ENCODE measurements at regions not wholly inside any gene's neighbourhood (a gene's known extent, or its start where the extent isn't known, plus 50 kb on each side); places are given as distances from the start of the nearest gene placed in this dataset.

DNA sequence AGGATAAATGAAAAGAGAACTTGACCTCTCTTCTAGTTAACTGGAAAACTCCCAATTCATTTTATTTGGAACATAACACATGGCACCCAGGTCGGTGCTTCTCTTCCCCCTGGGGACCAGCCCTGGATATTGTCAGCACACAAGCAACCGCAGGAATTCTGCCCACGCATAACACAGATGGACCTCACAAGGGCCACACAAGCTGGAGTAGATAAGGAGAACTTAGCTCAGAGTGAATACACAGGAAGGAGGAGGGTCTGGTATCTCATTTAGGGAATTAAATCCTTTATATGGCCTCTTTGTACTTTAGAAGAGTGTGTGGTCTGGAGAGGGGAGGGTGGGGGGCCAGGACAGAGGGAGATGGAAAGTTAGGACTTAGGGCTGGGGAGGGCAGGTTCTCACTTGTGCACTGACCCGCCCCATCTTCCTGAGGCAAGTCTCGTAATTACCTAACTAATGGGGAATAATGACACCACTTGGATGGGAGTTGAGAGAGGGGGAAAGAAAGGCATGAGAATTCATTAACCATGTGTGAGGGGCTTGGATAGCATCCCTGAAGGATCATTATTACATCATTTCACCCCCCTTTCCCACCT, 341.2 kb upstream of the WWC1 start:
- Histone ChIP-seq H3K27me3 (ENCODE audit: insufficient read depth, low read length) (no peaks in the 10 kb centered on the region), H3K36me3 (ENCODE audit: insufficient read depth, low read length) (no peaks in the 10 kb centered on the region), H3K4me3 (ENCODE audit: insufficient read depth, low read length) (no peak overlapping the region), H3K4me1 (ENCODE audit: insufficient read depth, low read length) (peaks cover 36% of the 10 kb centered on the region), H3K9me3 (ENCODE audit: low read depth, low read length) (no peaks in the 10 kb centered on the region), H3K79me2 (ENCODE audit: insufficient read depth, low read length) (no peaks in the 10 kb centered on the region), H3K4me2 (ENCODE audit: insufficient read depth, low read length) (peak overlapping the region; percentile 91), H4K20me1 (ENCODE audit: insufficient read depth, low read length) (no peaks in the 10 kb centered on the region), H2AFZ (ENCODE audit: low read length) (no peak overlapping the region), H3K27ac (ENCODE audit: low read depth, low read length) (peak overlapping the region; percentile 46)
- DNase-seq (ENCODE audit: insufficient read length, low spot score, missing footprints): peak; percentile 80
- TF ChIP-seq, protein P1, sequence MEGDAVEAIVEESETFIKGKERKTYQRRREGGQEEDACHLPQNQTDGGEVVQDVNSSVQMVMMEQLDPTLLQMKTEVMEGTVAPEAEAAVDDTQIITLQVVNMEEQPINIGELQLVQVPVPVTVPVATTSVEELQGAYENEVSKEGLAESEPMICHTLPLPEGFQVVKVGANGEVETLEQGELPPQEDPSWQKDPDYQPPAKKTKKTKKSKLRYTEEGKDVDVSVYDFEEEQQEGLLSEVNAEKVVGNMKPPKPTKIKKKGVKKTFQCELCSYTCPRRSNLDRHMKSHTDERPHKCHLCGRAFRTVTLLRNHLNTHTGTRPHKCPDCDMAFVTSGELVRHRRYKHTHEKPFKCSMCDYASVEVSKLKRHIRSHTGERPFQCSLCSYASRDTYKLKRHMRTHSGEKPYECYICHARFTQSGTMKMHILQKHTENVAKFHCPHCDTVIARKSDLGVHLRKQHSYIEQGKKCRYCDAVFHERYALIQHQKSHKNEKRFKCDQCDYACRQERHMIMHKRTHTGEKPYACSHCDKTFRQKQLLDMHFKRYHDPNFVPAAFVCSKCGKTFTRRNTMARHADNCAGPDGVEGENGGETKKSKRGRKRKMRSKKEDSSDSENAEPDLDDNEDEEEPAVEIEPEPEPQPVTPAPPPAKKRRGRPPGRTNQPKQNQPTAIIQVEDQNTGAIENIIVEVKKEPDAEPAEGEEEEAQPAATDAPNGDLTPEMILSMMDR (IDR thresholded peaks at IDR 0.05; ENCODE audit: extremely low read depth, low read depth, low read length): no peak

DNA sequence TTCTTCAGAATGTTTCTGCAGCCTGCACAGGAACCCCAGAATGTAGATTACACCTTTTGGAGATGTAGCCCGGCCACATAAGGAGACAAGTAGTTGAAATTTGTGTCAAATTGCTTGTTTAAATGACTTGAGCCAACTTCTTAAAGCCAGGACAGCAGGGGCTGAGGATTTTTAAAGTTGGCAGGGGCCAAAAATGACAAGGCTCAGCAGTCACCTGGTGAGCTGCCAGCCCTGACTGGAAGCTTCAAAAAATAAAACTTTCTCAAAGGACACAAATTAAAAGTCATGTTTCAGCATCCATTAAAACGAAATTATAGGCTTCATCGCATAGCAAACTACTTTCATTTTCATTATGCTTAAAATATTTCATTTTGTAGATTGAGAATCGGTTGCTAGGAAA, 340.3 kb upstream of the WWC1 start:
- no peaks in the 10 kb centered on the region for H3K36me3 ChIP-seq (ENCODE audit: insufficient read depth, low read length)
- peak overlapping the region; percentile 73 for H3K4me3 ChIP-seq (ENCODE audit: insufficient read depth, low read length)
- no peaks in the 10 kb centered on the region for H3K27me3 ChIP-seq (ENCODE audit: insufficient read depth, low read length)
- H3K4me1 ChIP-seq (ENCODE audit: insufficient read depth, low read length): peaks cover 28% of the 10 kb centered on the region
- no peaks in the 10 kb centered on the region for H4K20me1 ChIP-seq (ENCODE audit: insufficient read depth, low read length)
- no peaks in the 10 kb centered on the region for H3K79me2 ChIP-seq (ENCODE audit: insufficient read depth, low read length)
- peak overlapping the region; percentile 51 for H3K27ac ChIP-seq (ENCODE audit: low read depth, low read length)
- no peak for DNase-seq (ENCODE audit: insufficient read length, low spot score, missing footprints)
- H2AFZ ChIP-seq (ENCODE audit: low read length): peak overlapping the region; percentile 88
- TF ChIP-seq, protein P1 (IDR thresholded peaks at IDR 0.05; ENCODE audit: extremely low read depth, low read depth, low read length): no peak
- no peaks in the 10 kb centered on the region for H3K9me3 ChIP-seq (ENCODE audit: low read depth, low read length)
- H3K4me2 ChIP-seq (ENCODE audit: insufficient read depth, low read length): peak overlapping the region; percentile 91

DNA sequence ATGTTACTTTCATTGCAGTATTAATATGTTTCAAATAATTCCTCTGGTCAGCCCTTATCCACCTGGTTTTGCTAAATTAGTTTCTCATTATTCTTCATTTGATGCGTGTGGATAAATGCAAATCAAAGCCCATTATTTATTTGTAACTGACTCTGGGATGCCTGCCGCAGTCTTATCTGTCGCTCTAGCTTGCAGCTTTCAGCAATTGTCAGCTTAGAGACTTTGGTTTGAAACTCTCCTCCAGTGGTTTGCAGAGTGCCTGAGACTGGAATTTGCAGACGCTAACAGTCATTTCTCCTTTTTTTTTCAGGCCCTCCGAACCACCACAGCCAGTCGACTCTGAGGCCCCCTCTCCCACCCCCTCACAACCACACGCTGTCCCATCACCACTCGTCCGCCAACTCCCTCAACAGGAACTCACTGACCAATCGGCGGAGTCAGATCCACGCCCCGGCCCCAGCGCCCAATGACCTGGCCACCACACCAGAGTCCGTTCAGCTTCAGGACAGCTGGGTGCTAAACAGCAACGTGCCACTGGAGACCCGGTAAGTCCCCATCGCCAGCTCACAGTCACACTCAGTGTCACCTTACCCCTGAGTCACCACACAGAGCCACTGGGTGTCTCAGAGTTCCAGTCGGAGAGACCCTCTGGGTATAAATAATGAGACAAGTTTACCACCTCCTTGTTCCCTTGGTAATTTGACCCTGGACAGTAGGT, 339.0 kb upstream of the WWC1 start:
- no peak for DNase-seq (ENCODE audit: insufficient read length, low spot score, missing footprints)
- no peak overlapping the region for H3K27ac ChIP-seq (ENCODE audit: low read depth, low read length)

More for the DNA sequence above, 339.0 kb upstream of the WWC1 start:
- TF ChIP-seq, protein P1 (IDR thresholded peaks at IDR 0.05; ENCODE audit: extremely low read depth, low read depth, low read length): no peak
- H3K4me3 ChIP-seq (ENCODE audit: insufficient read depth, low read length): no peak overlapping the region
- peaks cover 19% of the 10 kb centered on the region for H3K4me1 ChIP-seq (ENCODE audit: insufficient read depth, low read length)
- no peaks in the 10 kb centered on the region for H3K27me3 ChIP-seq (ENCODE audit: insufficient read depth, low read length)
- no peaks in the 10 kb centered on the region for H4K20me1 ChIP-seq (ENCODE audit: insufficient read depth, low read length)
- no peak overlapping the region for H3K4me2 ChIP-seq (ENCODE audit: insufficient read depth, low read length)
- no peaks in the 10 kb centered on the region for H3K36me3 ChIP-seq (ENCODE audit: insufficient read depth, low read length)
- no peaks in the 10 kb centered on the region for H3K9me3 ChIP-seq (ENCODE audit: low read depth, low read length)
- H2AFZ ChIP-seq (ENCODE audit: low read length): no peak overlapping the region
- H3K79me2 ChIP-seq (ENCODE audit: insufficient read depth, low read length): no peaks in the 10 kb centered on the region
